Loucy (cell line): ENCODE measurements at regions not wholly inside any gene's neighbourhood (a gene's known extent, or its start where the extent isn't known, plus 50 kb on each side); places are given as distances from the start of the nearest gene placed in this dataset.
"Not testable (repeated sequence)": the region's sequence is repeated elsewhere in the genome, so short reads cannot be mapped to it uniquely, and the experiment has no call there.

ENCODE experiments used
- H2AFZ ChIP-seq: fragments of 200-600 bp; sonication (generic); 2 replicates; pipeline ENCODE4 v1.6.0; 2016; ENCODE audit warnings: antibody characterized with exemption, mild to moderate bottlenecking, low read length, moderate library complexity
- H3F3A ChIP-seq: fragments of 200-600 bp; 2 replicates; pipeline ENCODE4 v1.6.0; 2016; ENCODE audit warnings: antibody characterized with exemption, low read depth, mild to moderate bottlenecking
- H3K27me3 ChIP-seq: fragments of 200-600 bp; sonication (generic); 2 replicates; pipeline ENCODE4 v1.6.1; 2014; ENCODE audit warnings: low read length, mild to moderate bottlenecking; ENCODE audit not compliant: insufficient read depth, poor library complexity, severe bottlenecking
- H3K36me3 ChIP-seq: fragments of 200-600 bp; sonication (generic); 2 replicates; pipeline ENCODE4 v1.6.1; 2016; ENCODE audit warnings: low read length; ENCODE audit not compliant: insufficient read depth
- H3K4me1 ChIP-seq: fragments of 200-600 bp; sonication (generic); 2 replicates; pipeline ENCODE4 v1.5.1; 2014; ENCODE audit warnings: low read length, mild to moderate bottlenecking; ENCODE audit not compliant: insufficient read depth, poor library complexity, severe bottlenecking
- H3K4me2 ChIP-seq: fragments of 200-600 bp; sonication (generic); 2 replicates; pipeline ENCODE4 v1.6.0; 2014; ENCODE audit warnings: antibody characterized with exemption, low read length, low read depth, mild to moderate bottlenecking; ENCODE audit not compliant: poor library complexity, severe bottlenecking
- H3K4me3 ChIP-seq: fragments of 200-600 bp; sonication (generic); 2 replicates; pipeline ENCODE4 v1.5.1; 2014; ENCODE audit warnings: low read length, mild to moderate bottlenecking, mixed read lengths; ENCODE audit not compliant: poor library complexity, severe bottlenecking
- H3K79me2 ChIP-seq: fragments of 200-600 bp; sonication (generic); 2 replicates; pipeline ENCODE4 v1.6.1; 2014; ENCODE audit warnings: low read length; ENCODE audit not compliant: insufficient read depth
- H3K9ac ChIP-seq: fragments of 200-600 bp; sonication (generic); 2 replicates; pipeline ENCODE4 v1.6.0; 2014; ENCODE audit warnings: mild to moderate bottlenecking, low read depth, low read length, moderate library complexity; ENCODE audit not compliant: poor library complexity, severe bottlenecking
- H3K9me2 ChIP-seq: fragments of 200-600 bp; sonication (generic); replicated peaks from 2 replicates; pipeline ENCODE4 v1.6.1; 2016; ENCODE audit warnings: low read depth, low read length, mixed read lengths
- H3K9me3 ChIP-seq: fragments of 200-600 bp; sonication (generic); 2 replicates; pipeline ENCODE4 v1.6.1; 2014; ENCODE audit warnings: mild to moderate bottlenecking, antibody characterized with exemption, low read length, low read depth; ENCODE audit not compliant: insufficient read depth
- H4K20me1 ChIP-seq: fragments of 200-600 bp; sonication (generic); 2 replicates; pipeline ENCODE4 v1.6.0; 2014; ENCODE audit warnings: antibody characterized with exemption, low read length, mild to moderate bottlenecking; ENCODE audit not compliant: insufficient read depth, poor library complexity, severe bottlenecking
- CTCF ChIP-seq: fragments of 200-600 bp; sonication (generic); conservative IDR thresholded peaks from 2 replicates; pipeline ENCODE4 v1.5.1; 2014; ENCODE audit warnings: mild to moderate bottlenecking, antibody characterized with exemption, low read length
- EZH2phosphoT487 ChIP-seq: fragments of 200-600 bp; IDR thresholded peaks from 2 replicates; pipeline ENCODE4 v1.6.1; 2018; ENCODE audit warnings: antibody characterized with exemption, mild to moderate bottlenecking, moderate library complexity, borderline replicate concordance

DNA sequence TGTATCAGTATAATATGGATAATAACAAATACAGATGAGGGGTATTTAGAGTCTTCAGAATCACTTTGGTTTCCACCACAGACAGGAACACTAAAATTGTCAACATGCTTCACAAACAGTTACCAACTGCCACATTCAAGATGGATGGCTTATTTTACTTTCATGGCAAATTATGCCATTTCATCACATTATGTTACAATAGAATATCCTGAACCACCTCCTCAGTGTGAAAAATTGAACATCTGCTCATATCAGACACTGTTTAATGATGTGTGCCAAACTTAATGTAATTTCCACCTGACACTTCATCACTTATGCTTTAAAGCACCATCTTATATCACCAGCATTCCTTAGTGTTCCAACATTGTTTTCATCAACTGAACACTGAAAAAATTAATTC is 357.4 kb downstream of the KCNN2 start:
- Histone ChIP-seq H3K79me2 (no peaks in the 10 kb centered on the region), H3K9me2 (no peaks in the 10 kb centered on the region), H3K4me3 (no peak overlapping the region), H2AFZ (no peak overlapping the region), H4K20me1 (no peaks in the 10 kb centered on the region), H3F3A (no peaks in the 10 kb centered on the region), H3K4me1 (no peaks in the 10 kb centered on the region), H3K9ac (no peak overlapping the region), H3K36me3 (no peaks in the 10 kb centered on the region), H3K9me3 (no peaks in the 10 kb centered on the region), H3K4me2 (no peak overlapping the region), H3K27me3 (no peaks in the 10 kb centered on the region)
- no peak for TF ChIP-seq CTCF
- no peak for TF ChIP-seq EZH2phosphoT487

GRCh38 chr5:114716955-114717354 is 355.1 kb downstream of the KCNN2 start:
- Histone ChIP-seq H4K20me1 (no peaks in the 10 kb centered on the region), H3K9me2 (no peaks in the 10 kb centered on the region), H2AFZ (no peak overlapping the region), H3K9ac (no peak overlapping the region), H3K4me2 (no peak overlapping the region), H3F3A (no peaks in the 10 kb centered on the region), H3K4me3 (no peak overlapping the region), H3K79me2 (no peaks in the 10 kb centered on the region), H3K9me3 (no peaks in the 10 kb centered on the region), H3K4me1 (no peaks in the 10 kb centered on the region), H3K36me3 (no peaks in the 10 kb centered on the region), H3K27me3 (no peaks in the 10 kb centered on the region)
- TF ChIP-seq CTCF (no peak), EZH2phosphoT487 (no peak)

- not testable (repeated sequence) for H3K27me3 ChIP-seq, H3K9ac ChIP-seq, H4K20me1 ChIP-seq, H3K4me3 ChIP-seq, H3K9me3 ChIP-seq, H3K79me2 ChIP-seq, H3K4me1 ChIP-seq, H3K4me2 ChIP-seq, H3F3A ChIP-seq, H3K9me2 ChIP-seq, H2AFZ ChIP-seq, H3K36me3 ChIP-seq
Observed at GRCh38 chr5:114704225-114704893, 342.5 kb downstream of the KCNN2 start.

- Histone ChIP-seq H3K79me2 (no peaks in the 10 kb centered on the region), H3K9ac (no peak overlapping the region)
- TF ChIP-seq CTCF = no peak
- TF ChIP-seq EZH2phosphoT487 = no peak
Observed at GRCh38 chr5:114702731-114703130, 340.9 kb downstream of the KCNN2 start.

More at GRCh38 chr5:114702731-114703130, 340.9 kb downstream of the KCNN2 start:
- Histone ChIP-seq H3K9me3 (no peaks in the 10 kb centered on the region), H3K4me3 (no peak overlapping the region), H3K27me3 (no peaks in the 10 kb centered on the region), H3K4me2 (no peak overlapping the region), H3K4me1 (no peaks in the 10 kb centered on the region), H3F3A (no peaks in the 10 kb centered on the region), H4K20me1 (no peaks in the 10 kb centered on the region), H3K9me2 (no peaks in the 10 kb centered on the region), H2AFZ (no peak overlapping the region), H3K36me3 (no peaks in the 10 kb centered on the region)
